Left lung (tissue), 4 donors: ENCODE measurements at regions not wholly inside any gene's neighbourhood (a gene's known extent, or its start where the extent isn't known, plus 50 kb on each side); places are given as distances from the start of the nearest gene placed in this dataset.

ENCODE experiments used
- ATAC-seq: fragments of 200-7000 bp; cut with Tn5 transposase; one replicate; pipeline ENCODE4 v1.9.1; 2020; ENCODE audit warnings: moderate library complexity
- DNase-seq, 4 donors: peaks; one replicate each; pipeline ENCODE4 v3.0.0-alpha.2; 2013 to 2020
- H3K27ac ChIP-seq, 2 donors: fragments of 200-600 bp; sonication (generic) in 1 of 2; one replicate each; pipeline versions ENCODE4 v1.5.0 to v1.8.0; 2020 to 2021
- H3K27me3 ChIP-seq, 2 donors: fragments of 200-600 bp; sonication (generic) in 1 of 2; one replicate each; pipeline versions ENCODE4 v1.5.0 to v1.8.0; 2020 to 2021
- H3K36me3 ChIP-seq, 2 donors: fragments of 200-600 bp; sonication (generic) in 1 of 2; one replicate each; pipeline versions ENCODE4 v1.5.0 to v1.8.0; 2020 to 2021
- H3K4me1 ChIP-seq, 2 donors: fragments of 200-600 bp; one replicate each; pipeline ENCODE4 v1.8.0; 2021
- H3K4me3 ChIP-seq, 2 donors: fragments of 200-600 bp; sonication (generic) in 1 of 2; one replicate each; pipeline versions ENCODE4 v1.5.0 to v1.8.0; 2020 to 2021; ENCODE audit warnings: mild to moderate bottlenecking in 1 of 2
- H3K9me3 ChIP-seq, 2 donors: fragments of 200-600 bp; sonication (generic) in 1 of 2; one replicate each; pipeline versions ENCODE4 v1.5.0 to v1.8.0; 2020 to 2021
- CTCF ChIP-seq, 2 donors: fragments of 200-600 bp; sonication (generic) in 1 of 2; IDR thresholded peaks; one replicate each; pipeline versions ENCODE4 v1.5.0 to v1.8.0; 2021; ENCODE audit warnings: antibody characterized with exemption in 2 of 2
- intact Hi-C, 2 donors: fragments of 100-400 bp; cut with DNase I; formaldehyde crosslinking; loops; one replicate each; pipeline versions ENCODE4 v1.11.2 to v1.14.2; 2022
- donor health status: DM: no; HTN: yes; CAD: no.
- donor health status: DM: no; HTN: no; CAD: no.

GRCh38 chr10:108388706-108389105 lies 1224.2 kb upstream of the SORCS1 start:
- Histone ChIP-seq H3K36me3 (no peaks in the 10 kb centered on the region), H3K4me1 (no peaks in the 10 kb centered on the region), H3K27me3 (no peaks in the 10 kb centered on the region), H3K27ac (no peak overlapping the region), H3K4me3 (no peak overlapping the region), H3K9me3 (no peaks in the 10 kb centered on the region)
- intact Hi-C loops = no loop called here
- TF ChIP-seq CTCF (IDR thresholded peaks at IDR 0.05) = no peak
- no peak for DNase-seq
- ATAC-seq = no peak

- Histone ChIP-seq H3K4me1 (no peaks in the 10 kb centered on the region), H3K9me3 (no peaks in the 10 kb centered on the region), H3K36me3 (no peaks in the 10 kb centered on the region), H3K4me3 (no peak overlapping the region), H3K27me3 (no peaks in the 10 kb centered on the region), H3K27ac (no peak overlapping the region)
- no peak for TF ChIP-seq CTCF (IDR thresholded peaks at IDR 0.05)
- intact Hi-C loops = no loop called here
- ATAC-seq (no peak), DNase-seq (no peak)
Observed at GRCh38 chr10:108385963-108386362, 1221.5 kb upstream of the SORCS1 start.

DNA sequence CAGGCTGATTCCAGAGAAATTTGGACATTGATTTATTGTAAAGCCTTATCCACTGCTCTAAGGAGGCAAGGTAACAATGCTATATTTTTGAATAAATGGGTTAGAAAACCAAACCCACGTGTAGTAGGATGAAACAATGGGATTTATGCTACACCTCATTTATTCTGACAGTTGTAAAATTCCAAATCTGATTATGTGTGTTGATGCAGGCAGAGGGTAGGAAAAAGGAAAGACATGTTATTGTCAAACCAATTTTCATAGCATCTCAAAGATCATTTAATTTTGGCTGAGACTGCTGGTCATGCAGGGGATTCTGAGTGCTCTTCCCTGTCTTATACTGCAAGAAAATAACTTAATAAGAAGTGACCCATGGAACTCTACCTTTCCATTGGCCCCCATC lies 1219.9 kb upstream of the SORCS1 start:
- no peaks in the 10 kb centered on the region for H3K4me1 ChIP-seq
- H3K36me3 ChIP-seq = no peaks in the 10 kb centered on the region
- no peak for DNase-seq
- no peak for ATAC-seq
- H3K27ac ChIP-seq = no peak overlapping the region
- H3K4me3 ChIP-seq = no peak overlapping the region
- intact Hi-C loops = no loop called here
- no peak for TF ChIP-seq CTCF (IDR thresholded peaks at IDR 0.05)
- H3K27me3 ChIP-seq = no peaks in the 10 kb centered on the region
- H3K9me3 ChIP-seq = no peaks in the 10 kb centered on the region

- Histone ChIP-seq H3K4me1 (no peaks in the 10 kb centered on the region), H3K9me3 (no peaks in the 10 kb centered on the region), H3K36me3 (no peaks in the 10 kb centered on the region), H3K4me3 (no peak overlapping the region), H3K27ac (no peak overlapping the region), H3K27me3 (no peaks in the 10 kb centered on the region)
- intact Hi-C loops = no loop called here
- ATAC-seq (no peak), DNase-seq (no peak)
- no peak for TF ChIP-seq CTCF (IDR thresholded peaks at IDR 0.05)
Observed at GRCh38 chr10:108378779-108379178, 1214.3 kb upstream of the SORCS1 start.

GRCh38 chr10:108375691-108376090 lies 1211.2 kb upstream of the SORCS1 start:
- H3K27ac ChIP-seq = no peak overlapping the region
- intact Hi-C loops = no loop called here
- ATAC-seq (no peak), DNase-seq (no peak)
- H3K9me3 ChIP-seq = peaks cover 0 to 12% of the 10 kb centered on the region in 2 donors
- no peak for TF ChIP-seq CTCF (IDR thresholded peaks at IDR 0.05)
- no peaks in the 10 kb centered on the region for H3K36me3 ChIP-seq
- no peaks in the 10 kb centered on the region for H3K27me3 ChIP-seq
- no peak overlapping the region for H3K4me3 ChIP-seq
- no peaks in the 10 kb centered on the region for H3K4me1 ChIP-seq
